Muscle of back (tissue), 3 donors: ENCODE measurements at regions not wholly inside any gene's neighbourhood (a gene's known extent, or its start where the extent isn't known, plus 50 kb on each side); places are given as distances from the start of the nearest gene placed in this dataset.
"Not testable (repeated sequence)": the region's sequence is repeated elsewhere in the genome, so short reads cannot be mapped to it uniquely, and the experiment has no call there.

Experiments used
- DNase-seq, 3 donors: peaks; one replicate each; pipeline versions ENCODE4 v3.0.0 to v3.0.0-alpha.2; 2013

- not testable (repeated sequence) for DNase-seq
Measured at GRCh38 chr6:167690167-167690922, 136.4 kb upstream of the AFDN start.

DNA sequence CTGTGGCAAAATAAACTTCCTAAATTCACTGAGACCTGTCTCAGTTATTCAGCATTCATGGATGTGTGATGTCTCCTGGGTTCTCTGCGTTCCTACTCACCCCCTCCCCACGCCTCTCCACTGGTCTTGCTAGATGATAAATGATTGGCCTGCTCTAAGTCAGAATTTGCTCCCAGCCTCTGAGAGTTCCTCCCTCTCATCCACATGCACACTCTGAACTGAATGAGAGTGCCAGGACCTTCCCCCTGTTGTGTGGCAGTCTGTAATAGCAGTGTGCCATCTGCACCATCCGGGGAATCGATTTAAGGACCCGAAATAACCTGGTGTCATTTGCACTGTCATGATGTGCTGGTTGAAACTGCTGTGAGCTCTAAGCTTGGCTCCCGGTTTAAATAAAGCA is 135.8 kb upstream of the AFDN start:
- DNase-seq = no peak

GRCh38 chr6:167691533-167692312 is 135.0 kb upstream of the AFDN start:
- no peak for DNase-seq

DNA sequence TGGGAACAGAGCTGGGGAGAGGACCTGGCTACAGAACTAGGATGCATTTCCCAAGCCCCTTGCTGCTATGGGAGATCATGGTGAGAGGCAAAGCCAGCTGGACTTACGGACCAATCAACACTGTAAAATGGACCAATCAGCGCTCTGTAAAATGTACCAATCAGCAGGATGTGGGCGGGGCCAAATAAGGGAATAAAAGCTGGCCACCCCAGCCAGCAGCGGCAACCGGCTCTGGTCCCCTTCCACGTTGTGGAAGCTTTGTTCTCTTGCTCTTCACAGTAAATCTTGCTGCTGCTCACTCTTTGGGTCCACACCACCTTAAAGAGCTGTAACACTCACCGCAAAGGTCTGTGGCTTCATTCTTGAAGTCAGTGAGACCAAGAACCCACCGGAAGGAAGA is 133.2 kb upstream of the AFDN start:
- DNase-seq = not testable (repeated sequence)

DNA sequence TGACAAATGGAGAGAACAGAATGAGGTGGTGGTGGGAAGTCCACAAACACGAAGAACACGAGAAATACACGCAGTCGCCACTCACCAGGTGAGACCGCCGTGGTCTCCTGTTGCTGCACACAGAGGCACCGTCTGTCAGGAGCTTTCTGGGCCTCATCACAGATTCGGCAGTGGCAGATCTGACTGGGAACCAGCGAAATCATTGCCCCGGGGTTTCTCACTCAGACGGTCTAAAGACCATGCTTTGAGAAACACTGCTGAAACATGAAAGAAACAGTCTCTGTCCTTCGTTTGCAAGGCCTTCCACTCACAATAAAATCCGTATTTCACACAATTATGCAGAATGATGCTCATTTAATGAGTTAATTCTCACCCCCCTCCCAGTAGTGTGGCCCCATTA is 130.9 kb upstream of the AFDN start:
- no peak for DNase-seq

DNA sequence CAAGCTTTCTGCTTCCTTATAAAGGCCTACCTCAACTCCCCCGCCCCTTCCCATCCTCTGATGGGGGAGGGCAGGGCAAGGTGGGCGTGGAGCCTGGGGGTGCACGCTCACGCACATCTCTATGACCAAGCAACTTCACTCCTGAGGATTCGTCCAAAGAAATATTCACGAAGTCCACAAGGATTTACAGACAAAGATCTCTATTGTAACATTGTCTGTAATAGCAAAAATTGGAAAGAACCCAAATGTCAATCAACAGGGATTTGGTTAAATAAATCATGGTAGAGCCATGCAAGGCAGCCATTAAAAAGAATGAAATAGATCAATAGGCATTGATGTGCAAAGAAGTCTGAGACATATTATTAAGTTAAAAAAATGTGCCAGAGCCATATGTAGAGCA is 130.4 kb upstream of the AFDN start:
- DNase-seq = no peak

DNA sequence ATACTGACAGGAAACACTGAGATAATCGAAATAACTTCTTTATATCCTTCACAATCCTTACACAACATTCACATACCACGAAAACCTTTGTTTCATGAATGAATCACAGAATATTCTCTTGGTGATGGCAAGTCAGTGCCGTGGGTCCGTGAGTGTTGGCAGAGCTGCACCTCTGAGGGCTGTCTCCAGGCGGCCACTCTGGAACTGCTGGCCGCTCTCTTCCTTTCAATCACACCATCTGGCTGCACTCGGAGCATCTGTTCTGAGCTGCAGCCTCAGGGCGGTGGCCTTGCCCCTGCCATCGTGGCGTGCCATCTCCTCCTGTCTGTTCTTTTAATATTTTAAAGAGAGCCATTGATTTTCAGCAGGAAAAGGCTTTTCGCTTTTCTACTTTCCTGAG is 129.4 kb upstream of the AFDN start:
- no peak for DNase-seq

DNA sequence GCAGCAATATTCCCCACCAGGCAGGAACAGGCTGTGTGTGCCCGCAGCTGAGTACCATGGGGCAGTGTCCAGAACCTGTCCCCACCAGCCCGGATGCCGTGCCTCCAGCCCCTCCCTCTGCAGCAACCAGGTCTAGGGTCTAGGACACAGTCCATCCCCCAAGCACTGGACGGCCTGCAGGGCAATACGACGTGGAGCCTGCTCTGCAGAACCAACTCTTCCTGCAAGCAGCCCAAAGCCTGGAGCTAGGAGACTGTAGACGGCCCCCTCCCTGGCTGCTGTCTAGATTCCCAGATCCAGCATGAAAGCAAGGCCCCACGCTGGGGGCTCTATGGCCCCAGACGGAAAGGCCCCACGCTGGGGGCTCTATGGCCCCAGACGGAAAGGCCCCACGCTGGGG is 128.2 kb upstream of the AFDN start:
- DNase-seq = no peak

- peak in 2 of 3 donors; percentile 58 to 82 for DNase-seq
Measured at GRCh38 chr6:167699141-167699931, 127.4 kb upstream of the AFDN start.

DNA sequence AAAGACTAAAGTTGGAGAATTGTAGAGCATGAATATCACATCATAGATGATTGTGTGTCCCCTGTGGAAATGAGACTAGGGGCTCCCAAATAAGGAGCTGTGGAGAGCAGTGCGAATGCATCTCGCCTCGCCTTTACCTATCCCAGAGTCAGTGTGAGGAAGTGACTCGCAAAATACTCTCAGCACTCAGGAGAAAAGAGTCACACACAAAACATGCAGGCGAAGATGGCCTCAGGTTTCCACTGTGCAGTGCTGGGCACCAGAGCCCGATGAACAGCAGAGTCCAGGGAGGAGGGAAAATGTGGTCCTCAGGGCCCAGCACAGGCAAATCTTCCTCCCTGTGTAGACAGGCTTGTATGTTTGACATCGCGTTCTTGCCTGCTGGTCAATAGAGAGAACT is 126.5 kb upstream of the AFDN start:
- DNase-seq = no peak

GRCh38 chr6:167701010-167701409 is 125.7 kb upstream of the AFDN start:
- DNase-seq = no peak

- DNase-seq = no peak
Measured at GRCh38 chr6:167702241-167702827, 124.4 kb upstream of the AFDN start.

GRCh38 chr6:167703347-167703746 is 123.4 kb upstream of the AFDN start:
- no peak for DNase-seq

- no peak for DNase-seq
Measured at GRCh38 chr6:167703781-167704180, 122.9 kb upstream of the AFDN start.

- peak in 1 of 3 donors; percentile 31 for DNase-seq
Measured at GRCh38 chr6:167704396-167704901, 122.3 kb upstream of the AFDN start.

GRCh38 chr6:167705211-167705750 is 121.4 kb upstream of the AFDN start:
- DNase-seq = no peak

DNA sequence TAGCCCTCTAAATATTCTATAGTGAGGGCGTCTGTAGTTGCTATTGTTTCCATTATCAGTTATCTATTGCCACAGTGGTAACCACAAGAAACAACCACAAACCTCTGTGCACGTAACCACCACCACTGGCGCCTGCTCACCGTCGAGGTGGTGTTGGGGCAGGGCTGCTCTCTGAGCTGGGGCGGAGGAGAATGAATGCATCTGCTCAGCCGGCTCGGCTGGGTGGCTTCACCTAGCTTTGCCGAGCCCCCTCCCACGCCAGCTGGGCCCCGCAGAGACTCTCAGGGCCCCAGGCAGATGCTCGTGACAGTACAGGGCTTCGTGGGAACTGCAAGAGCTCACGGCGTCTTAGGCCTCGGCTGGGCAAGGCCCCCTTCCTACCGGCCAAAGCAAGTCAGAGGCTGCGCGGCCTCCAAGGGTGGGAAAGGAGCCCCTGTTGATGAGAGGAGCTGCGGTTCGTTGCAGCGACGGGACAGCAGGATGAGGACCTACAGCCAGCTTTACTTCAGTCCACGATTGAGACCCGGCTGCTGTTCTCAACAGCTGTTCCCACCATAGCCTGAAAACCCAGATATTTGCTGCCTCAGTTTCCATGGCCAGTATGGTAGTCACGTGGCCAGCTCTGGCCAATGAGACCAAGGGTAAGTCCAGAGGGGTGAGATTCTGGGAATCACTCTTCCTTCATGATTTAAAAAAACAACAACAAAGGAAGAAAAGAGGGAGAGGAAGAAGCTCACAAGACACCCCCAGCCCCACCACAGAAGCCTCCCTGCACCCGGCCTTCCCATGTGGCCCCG is 120.2 kb upstream of the AFDN start:
- no peak for DNase-seq

- DNase-seq = peak in 1 of 3 donors; percentile 30
Measured at GRCh38 chr6:167707686-167708500, 118.8 kb upstream of the AFDN start.

DNA sequence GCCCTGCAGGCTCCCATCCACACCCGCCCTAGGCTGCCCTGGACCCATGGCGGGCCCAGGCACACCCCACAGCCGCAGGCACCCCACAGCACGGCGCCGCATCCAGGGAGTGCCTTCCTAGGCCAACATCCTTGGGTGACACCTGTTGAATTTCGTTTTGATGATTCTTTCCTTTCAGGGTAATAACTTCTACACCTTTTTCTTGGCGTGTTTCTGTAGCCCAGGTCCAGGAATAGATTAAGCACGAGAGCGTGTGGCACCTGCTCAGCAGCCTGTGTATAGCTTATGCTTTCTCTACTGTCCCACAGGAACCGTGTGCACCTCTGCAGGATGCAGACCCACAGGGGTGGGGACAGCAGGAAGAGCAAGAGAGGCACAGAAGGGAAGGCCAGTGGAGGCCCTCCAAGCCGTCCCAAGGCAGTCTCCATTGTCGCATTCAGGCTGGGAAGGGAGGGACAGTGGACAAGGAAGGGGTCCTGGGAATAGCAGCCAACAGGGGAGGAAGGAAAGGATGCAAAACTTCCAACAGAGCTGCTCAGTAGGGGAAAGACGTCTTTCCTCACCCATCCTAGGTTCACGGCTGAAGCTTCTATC is 118.1 kb upstream of the AFDN start:
- DNase-seq = no peak
